Right renal cortex interstitium (tissue), 3 donors: ENCODE measurements at regions not wholly inside any gene's neighbourhood (a gene's known extent, or its start where the extent isn't known, plus 50 kb on each side); places are given as distances from the start of the nearest gene placed in this dataset.

Experiments used
- DNase-seq, 3 donors: peaks; one replicate each; pipeline ENCODE4 v3.0.0-alpha.2; 2013; ENCODE audit warnings: low read depth in 3 of 3, low spot score in 2 of 3

DNA sequence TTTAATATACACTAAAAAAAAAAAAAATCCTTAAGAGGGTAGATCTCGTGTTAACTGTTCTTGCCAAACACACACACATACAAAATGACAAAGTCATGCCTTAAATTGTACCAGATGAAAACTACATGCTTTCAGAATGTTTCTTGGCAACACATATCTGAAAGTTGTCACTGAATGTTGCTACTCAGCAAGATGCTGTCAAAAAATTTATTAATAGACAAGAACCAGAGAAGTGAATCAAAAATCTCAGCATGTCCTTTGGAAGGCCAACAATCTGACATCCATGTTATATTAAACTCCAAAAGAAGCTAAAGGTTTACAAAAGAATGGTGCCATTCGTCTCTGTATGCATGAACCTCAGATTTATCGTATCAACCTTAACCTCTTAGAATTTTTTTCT lies 1746.2 kb upstream of the PRR20A start:
- no peak for DNase-seq

DNA sequence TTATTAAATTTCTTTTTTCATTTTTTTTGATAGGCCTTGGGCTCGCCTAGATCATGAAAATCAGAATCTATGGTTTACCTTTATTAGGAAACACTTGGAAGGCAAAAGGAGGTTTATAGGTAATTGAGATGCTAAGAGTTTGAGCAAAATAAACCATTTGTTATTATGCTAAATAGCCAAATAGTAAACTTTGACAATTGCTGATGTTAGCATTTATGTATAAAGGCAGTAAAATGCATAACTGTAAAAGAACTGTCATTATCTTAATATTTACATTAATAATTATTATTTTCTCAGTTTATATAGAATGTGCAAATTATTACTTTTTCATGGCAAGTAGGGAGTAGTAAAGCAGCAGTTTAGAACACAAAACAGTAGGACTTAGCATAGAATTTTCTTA lies 1737.8 kb upstream of the PRR20A start:
- no peak for DNase-seq

DNA sequence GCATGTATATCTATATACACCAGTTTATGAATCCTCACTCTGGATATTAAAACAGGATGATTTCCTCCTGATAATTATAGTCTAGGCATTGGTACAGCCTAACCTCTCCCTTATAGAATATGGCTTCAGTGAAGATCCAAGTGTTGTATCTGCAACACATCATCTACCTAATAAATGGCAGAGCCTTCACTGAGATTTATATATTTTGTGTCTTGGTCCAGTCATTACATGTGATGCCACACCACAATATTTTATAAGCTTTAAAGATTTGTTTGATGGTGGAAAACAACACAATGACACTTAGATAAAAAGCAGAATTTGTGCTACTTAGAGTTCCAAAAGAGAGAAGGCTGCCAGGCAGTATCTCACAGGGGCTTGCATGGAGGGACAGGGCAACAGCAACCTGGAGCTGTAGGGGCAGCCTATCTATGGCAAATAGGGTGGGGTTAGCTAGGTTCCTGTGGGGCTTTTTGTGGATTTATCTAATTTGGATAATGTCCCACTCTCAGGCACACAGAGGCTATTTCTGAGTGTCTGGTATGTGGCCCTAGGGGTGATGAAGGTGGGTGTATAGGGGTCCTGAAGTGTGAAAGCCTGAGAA lies 1736.7 kb upstream of the PRR20A start:
- no peak for DNase-seq

DNA sequence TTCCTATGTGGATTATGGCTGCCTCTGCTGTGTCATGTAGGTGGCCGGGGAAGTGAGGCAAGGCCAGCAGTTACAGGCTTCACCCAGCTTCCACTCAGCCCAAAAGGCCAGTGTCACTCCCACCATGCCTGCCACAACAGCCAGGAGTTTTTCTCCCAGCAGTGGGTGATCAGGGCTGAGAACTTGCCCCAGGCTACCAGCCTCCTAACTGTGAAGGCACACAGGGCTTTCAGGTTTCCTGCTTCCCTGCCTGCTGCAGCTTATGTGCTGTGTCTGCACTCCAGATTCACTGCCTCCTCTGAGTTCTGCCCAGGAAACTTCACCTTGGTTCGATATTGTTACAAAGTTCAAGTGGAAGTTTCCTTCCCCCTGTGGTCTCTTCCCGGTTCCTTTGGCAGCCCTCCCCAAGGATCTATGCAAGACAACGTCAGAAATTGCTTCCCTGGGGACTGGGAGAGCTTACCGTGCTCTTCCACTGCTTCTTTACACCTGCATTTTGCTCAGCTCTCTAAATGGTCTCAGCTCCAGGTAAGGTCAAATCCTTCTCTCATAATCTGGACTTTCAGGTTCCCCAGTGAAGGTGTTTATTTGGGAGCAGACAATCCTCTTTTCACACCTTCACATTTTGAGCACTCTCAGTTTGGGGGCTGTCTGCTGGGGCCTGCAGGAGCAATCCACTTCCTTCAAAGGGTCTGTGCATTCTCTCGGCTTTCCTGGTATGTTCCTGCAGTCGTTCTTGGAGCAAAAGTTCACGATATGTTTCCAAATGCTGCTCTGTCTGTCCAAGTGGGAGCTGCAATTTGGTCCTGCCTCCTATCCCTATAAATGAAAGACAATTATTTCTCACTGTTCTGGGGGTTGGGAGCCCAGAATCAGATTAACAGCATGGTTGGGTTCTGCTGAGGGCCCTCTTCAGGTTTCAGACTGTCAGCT lies 1730.1 kb upstream of the PRR20A start:
- DNase-seq, result no peak

DNA sequence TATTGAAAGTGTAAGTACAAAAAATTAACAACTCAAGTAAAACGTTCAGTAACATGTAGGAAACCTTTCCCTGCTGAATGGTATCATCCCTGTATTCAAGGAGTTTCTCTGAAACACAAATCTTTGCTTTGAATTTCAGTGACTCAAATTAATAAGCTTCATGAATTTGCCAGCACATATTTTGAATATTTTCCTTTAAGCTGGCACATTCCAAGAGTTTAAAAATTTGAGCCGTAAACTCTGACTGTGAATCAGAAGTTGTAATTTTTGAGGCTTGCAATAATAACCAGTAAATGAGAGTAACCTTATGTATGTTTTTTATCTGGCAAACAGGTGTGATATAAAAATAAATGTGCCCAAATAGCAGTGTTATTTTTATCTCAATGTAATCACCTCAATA lies 1722.6 kb upstream of the PRR20A start:
- no peak for DNase-seq

- no peak for DNase-seq
Measured at GRCh38 chr13:55432814-55433213, 1707.9 kb upstream of the PRR20A start.

DNA sequence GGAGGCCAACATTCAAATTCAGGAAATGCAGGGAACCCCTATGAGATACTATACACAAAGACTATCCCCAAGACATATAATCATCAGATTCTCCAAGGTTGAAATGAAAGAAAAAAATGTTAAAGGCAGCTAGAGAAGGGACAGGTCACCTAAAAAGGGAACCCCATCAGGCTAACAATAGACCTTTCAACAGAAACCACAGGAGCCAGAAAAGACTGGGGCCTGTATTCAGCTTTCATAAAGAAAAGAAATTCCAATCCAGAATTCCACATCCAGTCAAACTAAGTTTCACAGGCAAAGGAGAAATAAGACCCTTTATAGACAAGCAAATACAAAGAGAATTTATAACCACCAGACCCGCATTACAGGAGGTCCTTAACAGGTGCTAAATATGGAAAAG lies 1703.6 kb upstream of the PRR20A start:
- no peak for DNase-seq

DNA sequence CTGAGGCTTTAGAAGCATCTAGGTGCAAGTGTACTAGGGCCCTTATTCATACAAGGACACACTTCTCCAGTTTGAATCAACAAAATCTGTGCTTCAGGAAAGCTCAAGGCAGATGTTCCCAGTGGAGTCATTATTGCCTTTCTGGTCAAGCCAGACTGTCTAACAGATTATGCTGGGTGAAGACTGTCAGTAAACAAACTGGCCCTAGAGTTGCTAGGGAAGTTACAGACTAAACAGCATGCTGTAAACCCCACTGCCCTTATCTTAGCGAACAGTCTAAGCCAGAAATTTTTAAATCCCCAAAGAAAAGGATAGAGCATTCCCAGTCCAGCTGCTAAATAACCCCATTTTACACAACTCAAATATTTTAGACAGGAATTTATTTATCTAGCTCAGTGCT lies 1701.3 kb upstream of the PRR20A start:
- peak in 1 of 3 donors; percentile 2 for DNase-seq

- no peak for DNase-seq
Measured at GRCh38 chr13:55440465-55441085, 1700.1 kb upstream of the PRR20A start.

GRCh38 chr13:55464222-55464621 lies 1676.5 kb upstream of the PRR20A start:
- no peak for DNase-seq

DNA sequence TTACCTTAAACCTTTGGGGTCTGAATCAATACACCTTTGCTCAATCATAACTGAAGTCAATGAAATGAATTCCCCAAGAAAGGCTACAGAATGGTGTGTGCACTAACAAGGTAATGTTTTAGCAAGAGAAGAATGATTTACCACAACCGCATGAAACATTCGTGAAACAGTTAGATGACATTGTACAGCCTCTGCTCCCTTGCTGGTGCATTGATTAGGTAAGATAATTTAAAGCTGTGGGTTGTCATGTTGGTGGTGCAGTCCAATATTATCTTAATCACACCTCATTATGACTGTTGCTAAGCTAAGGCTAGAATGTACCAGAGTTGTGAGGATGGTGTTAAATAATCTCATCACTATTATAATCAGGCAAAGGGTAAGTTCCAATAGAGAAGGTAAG lies 1673.2 kb upstream of the PRR20A start:
- DNase-seq, result no peak

- DNase-seq, result no peak
Measured at GRCh38 chr13:55483626-55484158, 1657.0 kb upstream of the PRR20A start.

GRCh38 chr13:55493297-55493696 lies 1647.4 kb upstream of the PRR20A start:
- no peak for DNase-seq

DNA sequence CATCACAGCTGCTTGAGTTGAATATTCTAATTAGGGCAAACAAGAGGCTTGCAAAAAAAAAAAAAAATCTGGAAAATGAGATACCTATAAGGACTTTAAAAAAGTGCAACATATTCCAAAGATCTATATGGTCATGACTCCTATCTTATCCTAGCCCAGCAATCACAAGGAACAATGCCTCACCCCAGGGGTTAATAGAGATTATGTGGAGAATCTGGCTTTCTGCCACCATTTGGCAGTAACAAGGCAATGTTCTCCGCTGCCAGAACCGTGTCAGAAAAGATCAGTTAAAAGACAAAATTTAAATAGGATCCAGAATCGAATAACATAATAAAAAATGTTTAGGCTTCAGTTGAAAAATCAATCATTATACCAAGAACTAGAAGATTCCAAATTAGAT lies 1643.2 kb upstream of the PRR20A start:
- DNase-seq, result no peak

GRCh38 chr13:55500694-55501093 lies 1640.0 kb upstream of the PRR20A start:
- no peak for DNase-seq

DNA sequence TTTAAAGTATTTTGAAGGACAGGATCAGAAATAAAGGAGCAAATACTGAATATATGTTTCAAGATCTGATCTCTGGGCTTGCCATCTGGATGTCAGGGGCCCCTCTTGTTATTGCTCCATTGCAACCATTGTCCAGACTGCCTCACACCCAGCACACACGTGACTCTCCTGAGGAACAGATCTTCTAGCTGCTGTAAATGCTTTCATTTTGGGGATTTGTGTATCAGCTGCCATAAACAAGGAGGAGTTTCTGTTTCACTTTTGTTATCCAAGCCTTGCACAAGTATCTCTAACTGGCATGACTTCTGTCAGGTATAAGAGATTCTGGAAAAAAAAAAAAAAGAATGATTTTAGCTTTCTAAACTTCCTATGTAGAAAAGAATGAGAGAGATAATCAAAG lies 1624.1 kb upstream of the PRR20A start:
- no peak for DNase-seq

DNA sequence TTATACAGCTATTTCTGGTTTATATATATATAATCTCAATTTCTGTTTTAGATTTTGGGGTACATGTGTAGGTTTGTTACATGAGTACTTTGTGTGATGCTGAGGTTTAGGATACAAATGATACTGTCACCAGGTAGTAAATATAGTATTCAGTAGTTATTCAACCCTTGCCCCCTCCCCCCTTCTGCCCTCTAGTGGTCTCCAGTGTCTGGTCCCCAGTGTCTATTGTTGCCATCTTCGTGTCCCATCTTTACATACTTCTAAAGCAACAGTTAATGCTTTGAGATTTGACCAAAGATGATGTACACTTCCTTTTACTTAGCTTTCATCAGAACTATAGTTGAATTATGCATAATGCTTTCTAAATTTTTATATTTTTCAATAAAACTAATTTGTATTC lies 1623.4 kb upstream of the PRR20A start:
- no peak for DNase-seq

GRCh38 chr13:55528434-55528833 lies 1612.3 kb upstream of the PRR20A start:
- DNase-seq, result no peak

- no peak for DNase-seq
Measured at GRCh38 chr13:55534306-55534705, 1606.4 kb upstream of the PRR20A start.

GRCh38 chr13:55538424-55538823 lies 1602.3 kb upstream of the PRR20A start:
- no peak for DNase-seq

DNA sequence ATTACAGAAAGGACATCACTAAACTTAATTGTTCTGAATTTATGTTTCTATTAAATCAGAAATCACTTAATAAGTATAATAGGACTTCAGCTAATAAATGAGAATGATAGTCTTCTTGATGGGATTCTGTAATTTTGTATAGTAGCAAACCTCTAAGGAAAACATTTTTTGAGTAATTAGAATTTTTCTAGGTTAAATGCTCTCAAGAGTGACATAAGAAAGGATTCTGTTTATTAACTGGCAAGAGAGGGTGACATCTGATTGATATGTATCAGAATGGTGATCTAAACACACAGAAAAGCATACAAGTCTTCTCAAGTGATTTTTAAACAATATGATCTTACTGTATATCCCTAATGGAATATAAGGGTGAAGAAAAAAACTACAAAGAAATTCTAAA lies 1597.7 kb upstream of the PRR20A start:
- no peak for DNase-seq

- DNase-seq, result no peak
Measured at GRCh38 chr13:55550624-55551023, 1590.1 kb upstream of the PRR20A start.
